ENCODE measurements at regions not wholly inside any gene's neighbourhood (a gene's known extent, or its start where the extent isn't known, plus 50 kb on each side); places are given as distances from the start of the nearest gene placed in this dataset.

DNA sequence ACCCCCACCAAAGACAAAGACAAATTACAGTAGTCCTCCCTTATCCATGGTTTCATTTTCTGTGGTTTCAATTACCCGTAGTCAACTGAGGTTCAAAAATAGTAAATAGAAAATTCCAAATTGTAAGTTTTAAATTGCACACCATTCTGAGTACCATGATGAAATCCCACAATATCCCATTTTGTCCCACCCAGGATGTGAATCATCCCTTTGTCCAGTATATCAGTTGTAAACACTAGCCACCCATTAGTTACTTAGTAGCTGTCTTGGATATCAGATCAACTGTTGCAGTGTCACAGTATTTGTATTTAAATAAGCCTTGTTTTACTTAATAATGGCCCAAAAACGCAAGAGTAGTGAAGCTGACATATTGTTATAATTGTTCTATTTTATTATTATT lies 364.0 kb upstream of the ARID1B start:
- Histone ChIP-seq H3K18ac (ENCODE audit: low read depth in 1 of 2, low read length in 2 of 2) (no peak overlapping the region), H3K36me3 (ENCODE audit: control insufficient read depth in 1 of 2, insufficient read depth in 2 of 2, low read depth in 1 of 2, low read length in 2 of 2) (no peaks in the 10 kb centered on the region), H3K27me3 (ENCODE audit: control insufficient read depth in 1 of 2, insufficient read depth in 1 of 2, low read length in 2 of 2) (no peaks in the 10 kb centered on the region), H3K9me3 (ENCODE audit: control insufficient read depth, low read length) (no peaks in the 10 kb centered on the region), H4K8ac (ENCODE audit: low read length) (no peak overlapping the region), H3K4me2 (ENCODE audit: low read length, poor library complexity, severe bottlenecking) (no peak overlapping the region), H3K4me1 (ENCODE audit: control insufficient read depth, insufficient read depth, low read depth, low read length) (no peaks in the 10 kb centered on the region), H2AK5ac (ENCODE audit: low read length, severe bottlenecking) (no peak overlapping the region), H3K23ac (ENCODE audit: low read length in 2 of 2) (no peak overlapping the region), H3K79me1 (replicated peaks; ENCODE audit: low read length, poor library complexity, severe bottlenecking) (no peaks in the 10 kb centered on the region), H3K4ac (ENCODE audit: low read depth in 1 of 2, low read length in 2 of 2) (no peak overlapping the region), H3K14ac (ENCODE audit: low read length in 2 of 2) (no peak overlapping the region), H2BK15ac (ENCODE audit: low read depth, poor library complexity, severe bottlenecking) (no peak overlapping the region), H3K4me3 (ENCODE audit: insufficient read depth in 1 of 2, low read depth in 1 of 2, low read length in 2 of 2) (no peak overlapping the region), H4K91ac (ENCODE audit: low read length) (no peak overlapping the region), H3K27ac (ENCODE audit: low read length, poor library complexity, severe bottlenecking) (no peak overlapping the region), H2BK12ac (ENCODE audit: low read length in 2 of 2) (no peak overlapping the region), H3K9ac (ENCODE audit: low read length) (no peak overlapping the region), H2BK120ac (ENCODE audit: low read depth, low read length) (no peak overlapping the region), H2AFZ (ENCODE audit: low read depth, low read length) (no peak overlapping the region), H2BK5ac (ENCODE audit: low read depth, low read length, poor library complexity, severe bottlenecking) (no peak overlapping the region)
- WGBS = no CpG with 5 or more reads among the region's 2 CpGs
- DNase-seq = no peak

DNA sequence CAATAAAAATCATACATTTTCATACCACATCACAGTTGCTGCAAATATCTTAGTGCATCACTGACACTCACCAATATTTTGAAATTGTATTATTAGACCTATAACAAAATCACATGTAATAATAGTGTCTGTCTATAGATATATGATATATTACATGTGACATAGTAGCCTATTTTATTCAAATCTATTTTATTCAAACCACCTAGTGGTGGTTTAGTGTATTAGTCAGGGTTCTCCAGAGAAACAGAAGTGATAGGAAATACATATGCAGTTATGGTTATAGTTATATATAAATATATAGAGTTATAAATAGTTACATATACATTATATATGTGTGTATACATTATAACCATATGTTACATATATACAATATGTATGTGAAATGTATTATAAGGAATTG lies 366.5 kb upstream of the ARID1B start:
- H3K4ac ChIP-seq (ENCODE audit: low read depth in 1 of 2, low read length in 2 of 2) = no peak overlapping the region
- no peak overlapping the region for H4K8ac ChIP-seq (ENCODE audit: low read length)
- no peaks in the 10 kb centered on the region for H3K9me3 ChIP-seq (ENCODE audit: control insufficient read depth, low read length)
- peaks cover 1% of the 10 kb centered on the region for H3K4me1 ChIP-seq (ENCODE audit: control insufficient read depth, insufficient read depth, low read depth, low read length)
- no peak for DNase-seq
- H3K4me2 ChIP-seq (ENCODE audit: low read length, poor library complexity, severe bottlenecking) = no peak overlapping the region
- no peak overlapping the region for H4K91ac ChIP-seq (ENCODE audit: low read length)
- no peak overlapping the region for H2BK15ac ChIP-seq (ENCODE audit: low read depth, poor library complexity, severe bottlenecking)
- H3K36me3 ChIP-seq (ENCODE audit: control insufficient read depth in 1 of 2, insufficient read depth in 2 of 2, low read depth in 1 of 2, low read length in 2 of 2) = no peaks in the 10 kb centered on the region
- no peak overlapping the region for H2BK12ac ChIP-seq (ENCODE audit: low read length in 2 of 2)
- no peaks in the 10 kb centered on the region for H3K79me1 ChIP-seq (replicated peaks; ENCODE audit: low read length, poor library complexity, severe bottlenecking)
- no peak overlapping the region for H3K9ac ChIP-seq (ENCODE audit: low read length)
- no peak overlapping the region for H3K23ac ChIP-seq (ENCODE audit: low read length in 2 of 2)
- no peak overlapping the region for H2BK120ac ChIP-seq (ENCODE audit: low read depth, low read length)
- no peaks in the 10 kb centered on the region for H3K27me3 ChIP-seq (ENCODE audit: control insufficient read depth in 1 of 2, insufficient read depth in 1 of 2, low read length in 2 of 2)
- H3K14ac ChIP-seq (ENCODE audit: low read length in 2 of 2) = no peak overlapping the region
- H3K18ac ChIP-seq (ENCODE audit: low read depth in 1 of 2, low read length in 2 of 2) = no peak overlapping the region
- no peak overlapping the region for H2AK5ac ChIP-seq (ENCODE audit: low read length, severe bottlenecking)
- no peak overlapping the region for H3K4me3 ChIP-seq (ENCODE audit: insufficient read depth in 1 of 2, low read depth in 1 of 2, low read length in 2 of 2)
- H2BK5ac ChIP-seq (ENCODE audit: low read depth, low read length, poor library complexity, severe bottlenecking) = no peak overlapping the region
- H3K27ac ChIP-seq (ENCODE audit: low read length, poor library complexity, severe bottlenecking) = no peak overlapping the region
- no peak overlapping the region for H2AFZ ChIP-seq (ENCODE audit: low read depth, low read length)

DNA sequence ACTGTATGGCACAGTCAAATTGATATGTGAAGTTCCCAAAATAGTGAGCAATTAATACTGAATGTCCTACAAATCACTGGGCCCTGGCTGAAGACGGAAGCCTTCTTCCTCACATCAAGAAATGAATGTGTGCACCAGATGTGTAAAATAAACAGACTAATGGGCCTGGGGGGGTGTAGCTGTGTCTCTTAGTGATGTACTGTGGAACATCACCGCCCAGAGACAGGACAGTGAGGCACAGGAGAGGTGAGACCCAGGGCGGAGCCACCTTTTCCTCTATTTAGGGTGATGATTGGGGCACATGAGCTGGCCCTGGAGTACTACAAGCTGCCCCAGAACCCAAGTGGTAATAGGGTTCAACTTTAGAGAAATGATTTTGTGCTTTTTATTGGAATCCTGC lies 368.5 kb upstream of the ARID1B start:
- no peak overlapping the region for H3K23ac ChIP-seq (ENCODE audit: low read length in 2 of 2)
- no peak for DNase-seq

DNA sequence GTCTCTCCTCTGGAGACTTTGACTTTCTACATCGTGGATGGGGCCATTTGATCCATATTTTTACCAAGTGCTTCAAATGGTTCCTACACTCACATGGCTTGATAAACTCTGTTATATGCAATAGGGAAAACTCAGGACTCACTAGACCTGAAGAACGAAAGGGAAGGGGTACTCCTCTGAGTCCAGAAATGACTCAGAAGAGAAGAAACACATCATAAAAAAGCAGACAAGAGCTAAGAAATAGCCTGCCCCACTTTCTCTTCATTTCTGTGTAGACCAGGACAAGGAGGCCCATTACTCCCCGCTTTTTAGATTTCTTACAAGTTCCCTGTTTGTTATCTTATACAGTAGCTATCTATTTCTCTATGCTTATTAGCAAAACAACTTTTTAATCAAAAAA lies 369.8 kb upstream of the ARID1B start:
- Histone ChIP-seq H3K27me3 (ENCODE audit: control insufficient read depth in 1 of 2, insufficient read depth in 1 of 2, low read length in 2 of 2) (no peaks in the 10 kb centered on the region), H3K9ac (ENCODE audit: low read length) (no peak overlapping the region), H2BK120ac (ENCODE audit: low read depth, low read length) (no peak overlapping the region), H2AFZ (ENCODE audit: low read depth, low read length) (no peak overlapping the region), H3K4me2 (ENCODE audit: low read length, poor library complexity, severe bottlenecking) (no peak overlapping the region), H3K18ac (ENCODE audit: low read depth in 1 of 2, low read length in 2 of 2) (no peak overlapping the region), H3K36me3 (ENCODE audit: control insufficient read depth in 1 of 2, insufficient read depth in 2 of 2, low read depth in 1 of 2, low read length in 2 of 2) (no peaks in the 10 kb centered on the region), H3K23ac (ENCODE audit: low read length in 2 of 2) (no peak overlapping the region), H3K4ac (ENCODE audit: low read depth in 1 of 2, low read length in 2 of 2) (no peak overlapping the region), H3K27ac (ENCODE audit: low read length, poor library complexity, severe bottlenecking) (no peak overlapping the region), H3K79me1 (replicated peaks; ENCODE audit: low read length, poor library complexity, severe bottlenecking) (no peaks in the 10 kb centered on the region), H2BK15ac (ENCODE audit: low read depth, poor library complexity, severe bottlenecking) (no peak overlapping the region), H4K91ac (ENCODE audit: low read length) (no peak overlapping the region), H3K4me3 (ENCODE audit: insufficient read depth in 1 of 2, low read depth in 1 of 2, low read length in 2 of 2) (no peak overlapping the region), H4K8ac (ENCODE audit: low read length) (no peak overlapping the region), H2BK5ac (ENCODE audit: low read depth, low read length, poor library complexity, severe bottlenecking) (no peak overlapping the region), H3K9me3 (ENCODE audit: control insufficient read depth, low read length) (peaks cover under 1% of the 10 kb centered on the region), H2BK12ac (ENCODE audit: low read length in 2 of 2) (no peak overlapping the region), H3K4me1 (ENCODE audit: control insufficient read depth, insufficient read depth, low read depth, low read length) (peaks cover 1% of the 10 kb centered on the region), H2AK5ac (ENCODE audit: low read length, severe bottlenecking) (no peak overlapping the region), H3K14ac (ENCODE audit: low read length in 2 of 2) (no peak overlapping the region)
- 70% methylated on average over 2 of the region's 3 CpGs for WGBS
- DNase-seq = no peak

More for the DNA sequence above, 368.5 kb upstream of the ARID1B start:
- no peaks in the 10 kb centered on the region for H3K27me3 ChIP-seq (ENCODE audit: control insufficient read depth in 1 of 2, insufficient read depth in 1 of 2, low read length in 2 of 2)
- H2AFZ ChIP-seq (ENCODE audit: low read depth, low read length) = no peak overlapping the region
- no peak overlapping the region for H2BK120ac ChIP-seq (ENCODE audit: low read depth, low read length)
- H3K27ac ChIP-seq (ENCODE audit: low read length, poor library complexity, severe bottlenecking) = no peak overlapping the region
- no peaks in the 10 kb centered on the region for H3K36me3 ChIP-seq (ENCODE audit: control insufficient read depth in 1 of 2, insufficient read depth in 2 of 2, low read depth in 1 of 2, low read length in 2 of 2)
- no peak overlapping the region for H3K14ac ChIP-seq (ENCODE audit: low read length in 2 of 2)
- no peak overlapping the region for H2BK12ac ChIP-seq (ENCODE audit: low read length in 2 of 2)
- H2BK15ac ChIP-seq (ENCODE audit: low read depth, poor library complexity, severe bottlenecking) = no peak overlapping the region
- no peak overlapping the region for H2AK5ac ChIP-seq (ENCODE audit: low read length, severe bottlenecking)
- no peak overlapping the region for H3K4me2 ChIP-seq (ENCODE audit: low read length, poor library complexity, severe bottlenecking)
- H3K4ac ChIP-seq (ENCODE audit: low read depth in 1 of 2, low read length in 2 of 2) = no peak overlapping the region
- no peak overlapping the region for H2BK5ac ChIP-seq (ENCODE audit: low read depth, low read length, poor library complexity, severe bottlenecking)
- no peak overlapping the region for H4K91ac ChIP-seq (ENCODE audit: low read length)
- H4K8ac ChIP-seq (ENCODE audit: low read length) = no peak overlapping the region
- H3K18ac ChIP-seq (ENCODE audit: low read depth in 1 of 2, low read length in 2 of 2) = no peak overlapping the region
- 61% methylated on average over 3 of the region's 3 CpGs for WGBS
- no peaks in the 10 kb centered on the region for H3K79me1 ChIP-seq (replicated peaks; ENCODE audit: low read length, poor library complexity, severe bottlenecking)
- H3K4me1 ChIP-seq (ENCODE audit: control insufficient read depth, insufficient read depth, low read depth, low read length) = peaks cover 1% of the 10 kb centered on the region
- no peak overlapping the region for H3K4me3 ChIP-seq (ENCODE audit: insufficient read depth in 1 of 2, low read depth in 1 of 2, low read length in 2 of 2)
- no peak overlapping the region for H3K9ac ChIP-seq (ENCODE audit: low read length)
- H3K9me3 ChIP-seq (ENCODE audit: control insufficient read depth, low read length) = no peaks in the 10 kb centered on the region
